GM23248 (cell line): ENCODE measurements at regions not wholly inside any gene's neighbourhood (a gene's known extent, or its start where the extent isn't known, plus 50 kb on each side); places are given as distances from the start of the nearest gene placed in this dataset.

Experiments
- EZH2 ChIP-seq: fragments of 200-600 bp; sonication (generic); IDR thresholded peaks from 2 replicates; pipeline ENCODE4 v1.6.1; 2018; ENCODE audit warnings: antibody characterized with exemption, mild to moderate bottlenecking; ENCODE audit not compliant: insufficient read depth, poor library complexity, severe bottlenecking
- EZH2phosphoT487 ChIP-seq: fragments of 200-600 bp; sonication (generic); IDR thresholded peaks from 2 replicates; pipeline ENCODE4 v1.6.1; 2018; ENCODE audit warnings: antibody characterized with exemption, moderate library complexity, mild to moderate bottlenecking, low read depth; ENCODE audit not compliant: insufficient read depth

DNA sequence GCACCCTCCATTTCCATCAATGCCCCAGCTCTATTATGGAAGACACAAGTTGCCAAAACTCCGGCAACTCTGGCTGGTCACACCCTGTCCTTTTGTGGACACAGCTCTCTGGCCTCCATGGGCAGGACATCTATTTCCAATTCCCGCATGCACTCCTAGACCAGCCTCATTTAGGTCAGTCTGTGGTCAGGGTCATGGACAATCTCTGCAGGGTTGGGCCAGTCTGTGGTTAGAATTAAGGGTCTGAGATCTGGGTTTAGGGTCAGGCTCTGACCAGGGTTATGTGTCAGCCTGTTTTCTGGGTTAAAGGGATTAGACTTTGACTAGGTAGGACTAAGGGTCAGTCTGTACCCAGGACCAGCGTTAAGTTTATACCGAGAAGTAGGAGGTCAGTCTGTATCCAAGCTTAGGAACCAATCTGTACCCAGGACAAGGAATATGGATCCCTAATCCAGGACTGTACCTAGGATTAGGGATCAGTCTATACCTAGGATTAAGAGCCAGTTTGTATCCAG lies 82.4 kb downstream of the VEGFA start:
- TF ChIP-seq EZH2 (no peak), EZH2phosphoT487 (no peak)
